ENCODE measurements at regions not wholly inside any gene's neighbourhood (a gene's known extent, or its start where the extent isn't known, plus 50 kb on each side); places are given as distances from the start of the nearest gene placed in this dataset.

DNA sequence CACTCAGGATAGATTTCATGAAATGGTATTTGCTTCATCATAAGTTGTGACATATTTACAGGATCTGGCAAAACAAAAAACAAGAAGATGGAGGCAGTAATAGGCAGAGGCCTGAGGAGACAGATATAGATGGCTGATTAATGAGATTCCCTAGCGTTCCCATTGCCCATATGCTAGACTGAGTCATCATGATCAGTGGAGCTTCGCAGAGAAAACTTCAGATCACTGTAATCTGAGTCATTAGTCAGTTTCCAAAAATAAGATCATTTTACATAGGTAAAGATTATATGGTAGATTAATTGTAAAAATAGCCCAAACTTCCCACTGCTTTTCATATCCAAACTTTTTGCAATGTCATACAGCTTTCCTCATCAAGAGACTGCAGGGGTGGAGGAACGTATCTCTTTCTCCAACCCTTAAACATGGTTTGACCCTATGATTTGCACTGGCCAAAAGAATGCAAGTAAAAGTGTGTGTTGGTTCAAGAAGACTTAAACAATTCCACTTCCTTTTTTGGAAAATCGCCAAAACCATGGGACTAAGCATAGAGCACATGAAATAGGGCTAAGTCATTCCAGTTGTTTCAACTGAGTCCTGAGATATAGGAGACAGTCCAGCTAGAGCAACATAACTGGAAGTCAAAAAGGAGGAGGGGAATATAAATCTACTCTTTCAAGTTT lies 626.0 kb downstream of the RNF144B start:
- DNase-seq (ENCODE audit: low read depth in 2 of 3, low spot score in 2 of 3), result no peak

DNA sequence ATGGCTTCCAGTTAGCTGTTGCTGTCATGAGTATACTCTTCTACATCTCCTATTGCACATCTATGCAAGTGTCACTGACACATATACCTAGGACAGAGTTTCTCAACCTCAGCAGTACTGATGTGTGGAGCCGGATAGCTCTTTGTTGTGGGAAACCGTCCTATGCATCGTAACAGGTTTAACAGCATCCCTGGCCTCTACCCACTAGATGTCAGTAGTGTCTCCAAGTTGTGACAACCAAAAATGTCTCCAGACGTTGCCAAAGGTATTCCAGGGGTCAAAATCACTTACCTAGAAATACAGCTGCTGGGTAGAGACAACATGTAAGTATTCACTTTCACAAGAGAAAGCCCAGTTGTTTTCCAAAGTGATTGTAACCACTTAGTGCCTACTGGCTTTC lies 637.6 kb downstream of the RNF144B start:
- peak in 2 of 3 donors; percentile 1 to 18 for DNase-seq (ENCODE audit: low read depth in 2 of 3, low spot score in 2 of 3)

DNA sequence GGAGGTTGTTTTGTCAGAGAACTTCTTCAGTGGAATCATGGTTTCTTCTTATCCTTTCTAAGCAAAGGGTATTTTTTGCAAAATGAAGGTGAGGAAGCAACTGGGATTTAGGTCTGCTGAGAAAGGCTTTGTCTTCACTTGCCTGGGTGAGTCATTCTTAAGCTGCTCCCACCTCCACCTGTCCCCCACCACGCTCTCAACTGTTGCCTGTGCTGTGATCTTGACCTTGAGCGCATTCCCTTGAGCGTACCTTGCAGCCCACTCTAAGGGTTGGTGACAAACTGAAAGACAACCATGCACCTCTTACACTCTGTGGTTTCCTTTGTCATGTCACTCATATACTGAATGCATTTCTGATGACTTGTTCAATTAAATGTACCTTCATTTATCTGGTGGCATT lies 641.1 kb downstream of the RNF144B start:
- no peak for DNase-seq (ENCODE audit: low read depth in 2 of 3, low spot score in 2 of 3)

DNA sequence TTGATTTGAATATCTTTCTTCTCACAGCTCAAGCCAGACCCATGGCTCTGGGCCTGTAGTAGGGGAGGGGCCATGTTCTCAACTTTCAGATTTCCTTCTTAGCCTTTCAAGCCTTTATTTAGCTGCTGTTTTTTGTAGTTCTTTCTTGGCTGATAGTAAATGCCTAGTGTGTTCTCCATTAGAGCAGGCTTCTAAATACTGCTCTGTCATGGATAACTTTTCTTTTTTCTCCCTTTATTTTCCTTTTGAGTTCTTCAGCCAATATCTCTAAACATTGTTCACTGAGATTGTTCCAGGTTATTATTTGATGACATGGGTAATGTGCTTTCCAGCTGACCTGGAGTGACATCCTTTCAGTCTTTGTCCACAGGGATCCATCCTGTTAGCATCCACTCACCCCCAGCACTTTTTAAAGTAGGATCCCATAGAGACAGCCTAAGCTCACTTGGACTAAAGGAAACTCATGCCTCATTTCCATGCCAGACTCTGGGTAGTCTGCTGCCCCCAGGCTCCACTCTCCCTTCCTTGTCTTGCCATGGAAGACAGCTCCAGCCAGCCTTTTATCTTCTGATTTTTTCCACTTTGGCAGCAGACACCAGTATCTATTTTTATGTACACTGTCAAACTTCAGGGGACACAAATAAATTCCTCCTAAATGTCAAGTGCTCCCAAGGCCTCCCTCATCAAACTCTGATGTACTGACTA lies 645.6 kb downstream of the RNF144B start:
- no peak for DNase-seq (ENCODE audit: low read depth in 2 of 3, low spot score in 2 of 3)

DNA sequence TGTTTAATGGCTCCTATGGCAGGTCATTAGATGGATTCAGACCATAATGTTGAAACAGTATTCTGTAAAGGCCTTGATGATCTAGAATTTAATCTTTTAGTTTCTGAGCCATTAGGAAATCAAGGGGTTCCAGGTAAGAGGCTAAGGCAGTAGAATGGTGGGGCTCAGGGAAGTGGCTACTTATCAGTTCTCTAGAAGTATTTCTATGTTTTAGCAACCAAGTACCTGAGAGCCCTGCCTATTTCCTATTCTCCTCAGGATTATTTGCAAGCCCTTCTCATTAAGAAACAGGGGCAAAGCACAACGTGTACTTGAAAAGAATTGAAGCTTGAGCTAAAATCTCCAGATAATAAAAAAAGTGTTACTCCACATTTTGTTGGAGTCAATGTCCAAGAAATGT lies 646.5 kb downstream of the RNF144B start:
- DNase-seq (ENCODE audit: low read depth in 2 of 3, low spot score in 2 of 3), result no peak

DNA sequence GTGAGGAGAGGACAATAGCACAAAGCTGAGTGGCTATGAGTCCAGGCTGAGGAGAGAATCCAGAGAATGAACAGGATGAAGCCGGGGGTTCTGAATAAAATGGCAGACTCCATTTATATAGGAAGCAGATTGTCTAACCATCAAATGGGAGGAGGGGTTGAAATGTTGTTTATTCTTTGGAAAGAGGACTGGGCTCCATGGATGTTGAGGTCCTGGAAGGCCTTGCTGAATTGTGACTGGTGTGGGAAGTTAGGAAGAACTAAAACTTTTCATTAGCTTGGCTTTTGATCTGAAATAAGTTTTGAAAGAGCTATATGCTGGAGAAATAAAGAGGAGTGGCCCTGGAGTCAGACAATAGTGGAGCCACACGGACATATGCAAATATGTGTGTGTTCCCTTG lies 647.8 kb downstream of the RNF144B start:
- no peak for DNase-seq (ENCODE audit: low read depth in 2 of 3, low spot score in 2 of 3)

DNA sequence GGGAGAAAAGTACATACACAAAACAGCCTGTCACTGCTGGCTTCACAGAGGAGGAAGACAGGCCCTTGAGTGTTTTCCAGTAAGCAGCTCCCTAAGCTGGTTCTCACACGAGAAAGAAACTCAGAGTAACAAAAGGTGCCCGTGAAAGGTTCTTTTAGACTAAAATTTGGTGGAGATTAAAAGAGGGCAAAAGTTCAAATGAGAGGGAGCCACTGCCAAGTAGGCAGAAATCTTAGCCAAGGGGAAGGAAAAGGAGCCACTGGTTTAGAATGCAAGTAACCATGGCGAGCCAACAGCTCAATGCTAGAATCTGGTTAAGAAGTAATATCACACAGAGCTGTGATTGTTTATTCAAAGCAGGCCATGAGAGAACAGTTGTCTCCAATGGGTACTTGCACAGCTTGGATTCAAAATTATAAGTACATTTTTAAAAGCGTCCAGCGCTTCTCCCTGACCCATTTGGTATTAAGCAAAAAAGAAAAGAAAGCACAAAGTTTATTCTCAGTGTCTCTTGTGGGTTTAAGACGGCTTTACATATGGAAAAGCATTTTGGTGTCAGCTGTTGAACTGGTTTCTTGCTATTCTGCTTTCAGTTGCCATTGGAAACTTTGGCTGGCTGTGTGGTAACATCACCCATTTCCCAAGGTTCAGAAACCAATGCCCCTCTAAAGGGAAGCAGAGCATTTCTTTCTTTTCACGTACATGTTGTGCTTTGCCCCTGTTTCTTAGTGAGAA lies 648.5 kb downstream of the RNF144B start:
- no peak for DNase-seq (ENCODE audit: low read depth in 2 of 3, low spot score in 2 of 3)

DNA sequence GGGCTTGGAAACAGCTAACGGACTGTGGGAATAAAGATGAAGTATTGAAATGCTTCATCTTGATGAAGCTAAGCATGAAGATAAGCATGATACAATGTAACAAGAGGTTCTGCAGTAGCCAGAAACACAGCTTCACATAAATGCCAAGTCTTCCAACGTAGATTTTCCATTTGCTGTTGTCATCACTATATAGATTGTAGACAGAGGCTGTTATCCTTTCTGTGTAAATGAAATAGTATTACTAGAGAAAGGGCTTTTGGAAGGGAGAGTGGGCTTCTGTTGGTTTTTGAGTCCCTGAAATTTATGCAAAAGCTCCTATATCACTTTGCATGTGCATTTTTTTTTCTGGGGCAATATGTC lies 649.0 kb downstream of the RNF144B start:
- DNase-seq (ENCODE audit: low read depth in 2 of 3, low spot score in 2 of 3), result no peak

DNA sequence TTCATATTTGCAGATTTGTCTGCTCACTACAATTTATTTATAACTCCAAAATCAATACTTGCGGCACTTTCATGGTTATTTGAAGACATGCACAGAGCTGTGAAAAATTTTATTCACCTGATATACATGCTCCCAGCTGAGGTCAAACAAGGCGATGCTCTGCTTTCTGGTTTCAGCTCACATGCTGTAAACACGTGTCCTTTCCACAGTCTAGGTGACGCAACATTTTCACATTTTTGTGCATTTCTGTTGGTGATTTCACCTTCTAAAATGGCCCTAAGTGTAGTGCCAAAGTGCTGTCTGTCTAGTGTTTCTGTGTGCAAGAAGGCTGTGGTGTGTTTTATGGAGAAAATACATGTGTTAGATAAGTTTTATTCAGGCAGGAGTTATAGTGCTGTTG lies 650.5 kb downstream of the RNF144B start:
- no peak for DNase-seq (ENCODE audit: low read depth in 2 of 3, low spot score in 2 of 3)

DNA sequence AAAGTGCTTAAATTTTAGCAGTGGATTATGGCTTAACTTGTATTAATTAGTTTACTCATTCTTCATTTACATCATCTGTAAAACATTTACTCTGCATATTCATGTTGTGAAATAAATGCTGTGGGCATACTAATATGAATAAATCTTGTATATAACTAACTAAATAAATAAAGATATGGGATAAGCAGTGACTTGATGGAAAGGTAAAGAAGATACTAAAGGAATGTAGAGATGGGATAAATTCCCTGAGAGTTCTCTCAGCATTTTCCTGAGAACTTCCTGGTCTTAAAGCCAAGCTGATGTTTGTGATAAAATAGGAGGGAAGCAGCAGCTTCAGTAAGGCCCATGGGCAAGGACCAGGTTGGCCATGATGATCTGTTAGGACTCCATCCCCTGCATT lies 652.1 kb downstream of the RNF144B start:
- DNase-seq (ENCODE audit: low read depth in 2 of 3, low spot score in 2 of 3), result no peak

DNA sequence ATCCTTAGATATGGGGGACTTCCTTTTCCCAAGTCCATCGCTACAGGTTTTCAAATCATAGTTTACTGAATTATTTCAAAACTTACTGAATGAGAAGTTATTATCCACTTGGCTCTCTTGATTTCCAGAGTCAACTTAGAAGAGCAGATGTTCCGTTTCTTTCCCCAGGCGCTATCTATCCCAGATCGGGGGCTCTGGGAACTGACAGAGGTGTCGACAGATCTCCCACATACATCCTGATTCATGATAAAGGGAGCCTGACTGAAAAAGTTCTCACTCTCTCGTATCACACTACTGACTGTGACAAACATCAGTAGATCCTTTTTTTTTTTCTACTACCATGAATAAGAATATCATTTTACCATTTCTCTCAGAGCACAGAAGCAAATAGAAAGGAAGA lies 654.8 kb downstream of the RNF144B start:
- DNase-seq (ENCODE audit: low read depth in 2 of 3, low spot score in 2 of 3), result no peak

DNA sequence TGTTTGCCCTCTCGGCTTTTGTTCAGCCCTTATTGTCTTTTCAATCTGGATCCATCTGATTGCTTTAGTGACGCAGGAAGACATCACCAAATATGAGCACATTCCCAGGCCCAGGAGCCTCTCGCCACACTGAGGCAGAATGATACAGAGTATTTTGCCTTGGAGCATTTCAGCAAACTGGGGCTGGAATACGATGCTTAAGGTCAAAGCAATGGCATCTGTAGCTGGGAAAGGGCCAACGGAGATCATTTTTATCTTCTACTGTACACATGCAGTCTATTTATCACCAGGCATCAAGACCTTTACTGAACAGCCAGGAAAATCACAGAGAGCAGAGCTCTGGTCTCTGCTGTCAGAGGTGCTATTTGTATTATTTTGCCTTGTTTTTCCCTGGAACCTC lies 655.3 kb downstream of the RNF144B start:
- no peak for DNase-seq (ENCODE audit: low read depth in 2 of 3, low spot score in 2 of 3)

DNA sequence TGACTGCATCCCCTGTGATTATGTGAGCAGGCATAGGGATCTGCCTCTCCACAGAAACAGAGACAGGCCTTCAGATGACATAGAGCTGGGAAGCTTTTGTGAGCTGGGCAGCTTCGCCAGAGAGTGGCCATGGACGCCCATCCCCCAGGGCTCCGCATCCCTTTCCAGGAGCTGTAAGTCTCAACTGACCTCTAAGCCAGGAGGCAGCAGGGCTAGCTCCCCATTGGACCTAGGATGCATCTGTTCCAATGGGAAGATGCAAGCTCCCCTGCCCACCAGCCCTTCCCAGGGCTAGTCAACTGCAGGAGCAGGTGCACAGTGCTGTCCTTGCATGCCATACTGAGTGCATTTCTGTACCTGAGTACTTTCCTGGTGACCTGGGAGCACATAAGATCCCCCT lies 663.6 kb downstream of the RNF144B start:
- DNase-seq (ENCODE audit: low read depth in 2 of 3, low spot score in 2 of 3), result no peak

DNA sequence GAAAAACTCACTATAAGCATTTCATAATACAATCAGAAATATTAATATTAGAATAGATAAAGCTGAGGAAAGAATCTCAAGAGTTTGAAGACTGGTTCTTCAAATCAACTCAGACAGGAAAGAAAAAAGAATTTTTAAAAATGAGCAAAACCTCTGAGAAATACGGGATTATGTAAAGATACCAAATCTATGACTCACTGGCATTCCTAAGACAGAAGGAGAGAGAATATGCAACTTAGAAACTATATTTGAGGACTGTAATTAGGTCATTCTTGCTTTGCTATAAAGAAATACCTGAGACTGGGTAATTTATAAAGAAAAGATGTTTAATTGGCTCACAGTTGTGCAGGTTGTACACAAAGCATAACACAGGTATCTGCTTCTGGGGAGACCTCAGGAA lies 665.1 kb downstream of the RNF144B start:
- no peak for DNase-seq (ENCODE audit: low read depth in 2 of 3, low spot score in 2 of 3)

DNA sequence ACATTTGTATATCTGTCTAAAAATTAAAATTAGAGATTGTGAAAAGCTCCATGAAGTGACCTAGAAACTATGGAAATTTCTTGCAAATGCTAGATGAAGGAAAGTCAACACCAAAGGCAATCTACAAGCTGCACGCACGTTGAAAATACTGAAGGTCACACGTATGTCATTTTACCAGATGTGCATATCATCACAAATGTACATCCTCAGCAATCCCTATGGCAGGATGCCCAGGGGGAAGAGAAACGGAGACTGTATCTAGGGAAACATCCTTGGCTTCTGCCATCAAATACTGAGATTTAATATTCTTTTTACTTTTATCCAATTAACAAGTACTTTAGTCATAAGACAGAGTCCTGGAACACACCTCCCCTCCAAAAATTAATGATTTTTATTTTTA lies 672.0 kb downstream of the RNF144B start:
- no peak for DNase-seq (ENCODE audit: low read depth in 2 of 3, low spot score in 2 of 3)

DNA sequence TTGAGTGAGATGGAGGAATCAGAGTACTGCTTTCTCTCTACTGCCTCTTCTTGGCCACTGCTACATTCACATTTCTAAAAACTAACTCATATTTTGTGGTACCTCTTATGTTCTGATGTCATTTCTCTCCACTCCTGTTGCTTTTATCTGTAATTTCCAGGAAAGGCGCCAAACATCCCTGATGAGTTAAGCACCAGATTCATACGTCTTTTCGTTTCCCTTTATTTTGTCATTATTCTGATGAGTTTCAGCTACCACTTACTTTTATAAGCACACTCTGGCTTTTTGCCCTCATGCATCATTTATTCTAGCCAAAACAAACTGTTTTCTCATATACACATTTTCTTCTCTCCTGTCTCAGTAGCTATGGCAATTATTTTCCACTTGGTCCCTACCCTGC lies 680.0 kb downstream of the RNF144B start:
- DNase-seq (ENCODE audit: low read depth in 2 of 3, low spot score in 2 of 3), result no peak

DNA sequence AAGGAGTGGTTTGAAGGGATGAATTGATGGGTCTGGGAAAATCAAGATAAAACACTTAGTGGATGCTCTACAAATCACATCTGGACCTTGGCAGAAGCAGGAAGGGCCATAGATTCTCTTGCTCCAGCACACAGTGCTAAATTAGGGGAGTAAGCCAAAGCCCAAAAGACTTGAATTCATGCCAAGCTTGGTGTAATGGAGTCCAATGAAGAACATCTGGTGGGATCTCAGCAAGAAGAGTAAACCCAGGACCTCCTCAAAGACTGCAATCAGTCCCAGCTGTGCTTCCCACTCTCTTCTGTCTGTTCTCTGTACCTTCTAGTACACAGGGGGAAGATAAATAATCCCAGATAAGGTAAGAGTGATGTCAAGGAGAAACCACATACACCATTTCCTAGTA lies 683.4 kb downstream of the RNF144B start:
- DNase-seq (ENCODE audit: low read depth in 2 of 3, low spot score in 2 of 3), result no peak

DNA sequence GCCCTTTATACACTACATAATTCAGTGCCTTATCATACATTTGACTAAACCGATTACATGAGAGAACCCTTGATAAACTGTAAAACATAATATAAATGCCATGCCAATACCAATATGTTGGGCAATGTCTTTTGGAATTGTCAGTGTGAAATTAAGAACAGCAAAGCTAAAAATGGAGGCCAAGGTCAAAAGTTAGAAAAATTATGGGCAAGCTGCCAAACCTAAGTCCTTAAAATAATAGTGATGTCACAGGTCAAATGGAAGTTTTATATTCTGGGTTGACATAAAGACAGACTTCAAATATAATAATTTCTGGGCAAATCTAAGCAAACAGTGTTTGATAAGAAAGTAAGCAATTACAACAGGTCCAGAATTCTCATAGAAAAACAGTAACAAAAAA lies 696.7 kb downstream of the RNF144B start:
- no peak for DNase-seq (ENCODE audit: low read depth in 2 of 3, low spot score in 2 of 3)

DNA sequence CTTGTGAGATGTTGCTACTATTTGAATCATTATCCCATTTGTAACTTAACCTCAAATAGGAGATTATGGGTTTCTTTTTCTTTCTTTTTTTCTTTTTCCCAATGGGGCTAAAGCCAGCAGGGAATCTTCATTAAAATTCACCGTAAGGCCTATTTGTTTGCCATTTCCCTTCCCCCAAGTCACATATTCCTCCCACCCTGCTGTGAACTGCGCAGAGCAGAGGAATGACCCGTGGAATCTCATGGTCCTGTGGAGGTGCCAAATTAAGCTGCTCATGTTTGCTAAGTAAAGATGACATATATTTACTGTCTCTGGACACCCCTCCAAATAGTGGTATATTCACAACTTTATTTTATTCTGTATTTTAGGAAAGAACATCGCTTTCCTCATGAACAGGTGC lies 699.3 kb downstream of the RNF144B start:
- no peak for DNase-seq (ENCODE audit: low read depth in 2 of 3, low spot score in 2 of 3)

DNA sequence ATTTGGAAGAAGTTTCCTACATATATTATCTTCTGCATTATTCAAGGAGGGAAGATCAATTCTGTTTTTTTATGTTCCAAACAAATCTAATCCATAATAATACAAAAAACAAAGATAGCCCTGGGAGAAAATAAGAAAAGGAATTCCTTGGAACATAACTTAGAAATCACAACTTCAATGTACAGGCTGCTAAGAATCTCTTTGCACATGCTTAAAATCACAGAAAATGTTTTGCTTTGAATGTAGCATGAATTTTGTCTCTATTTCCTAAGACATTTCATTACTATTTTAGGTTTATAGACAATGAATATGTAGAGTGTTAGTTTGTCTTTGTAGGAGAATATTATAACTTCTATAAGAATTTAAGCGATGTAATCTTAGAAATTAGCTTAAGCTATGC lies 700.1 kb downstream of the RNF144B start:
- DNase-seq (ENCODE audit: low read depth in 2 of 3, low spot score in 2 of 3), result no peak

DNA sequence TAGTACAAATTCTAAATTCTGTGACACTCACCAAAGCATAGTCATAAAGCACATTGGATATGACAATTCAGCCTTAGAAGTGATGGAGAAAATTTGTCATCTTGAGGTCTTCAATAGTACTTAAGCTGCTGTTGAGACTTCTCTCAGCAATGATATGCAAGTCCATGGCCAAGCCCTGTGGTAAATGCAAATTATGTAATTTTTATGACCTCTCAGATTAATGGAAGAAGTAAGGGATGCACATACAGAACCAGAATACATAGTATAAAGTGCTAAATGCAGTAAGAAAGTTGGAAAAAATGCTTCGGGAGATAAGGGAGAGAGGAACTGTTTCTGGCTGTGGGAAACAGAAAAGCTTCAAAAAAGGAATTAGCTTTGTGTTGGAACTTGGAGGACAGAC lies 700.7 kb downstream of the RNF144B start:
- DNase-seq (ENCODE audit: low read depth in 2 of 3, low spot score in 2 of 3), result no peak

DNA sequence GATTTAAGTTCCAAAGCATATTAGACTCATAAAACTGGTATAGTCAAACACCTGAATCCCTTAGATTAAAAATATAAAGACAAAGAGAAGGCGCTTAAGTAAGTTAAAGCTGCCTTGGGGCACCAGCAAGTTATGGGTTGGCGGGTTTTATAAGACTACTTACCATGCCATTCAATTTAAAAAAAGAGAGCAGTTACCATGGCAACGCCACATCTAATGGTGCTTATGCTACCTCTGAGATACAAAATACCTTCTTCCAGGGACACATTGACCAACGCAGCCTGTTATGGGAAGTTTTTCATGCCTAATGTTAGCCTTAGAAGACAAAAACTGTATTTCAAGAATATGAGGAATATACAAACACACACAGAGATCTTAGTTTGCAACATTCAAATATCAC lies 713.6 kb downstream of the RNF144B start:
- no peak for DNase-seq (ENCODE audit: low read depth in 2 of 3, low spot score in 2 of 3)

Data from hematopoietic multipotent progenitor cell (in vitro differentiated cells).